PFSK-1 (cell line): ENCODE measurements at regions not wholly inside any gene's neighbourhood (a gene's known extent, or its start where the extent isn't known, plus 50 kb on each side); places are given as distances from the start of the nearest gene placed in this dataset.

ENCODE experiments used
- POLR2AphosphoS5 ChIP-seq: IDR thresholded peaks from 2 replicates; pipeline ENCODE4 v1.6.1; 2012; ENCODE audit warnings: low read depth, mild to moderate bottlenecking, control low read depth, low read length, moderate library complexity
- SIN3A ChIP-seq: IDR thresholded peaks from 2 replicates; pipeline ENCODE4 v1.6.1; 2012; ENCODE audit warnings: mild to moderate bottlenecking, low read length, moderate library complexity, borderline replicate concordance; ENCODE audit not compliant: insufficient read depth
- TAF1 ChIP-seq: IDR thresholded peaks from 2 replicates; pipeline ENCODE4 v1.6.1; 2012; ENCODE audit warnings: low read length, control low read depth, borderline replicate concordance; ENCODE audit not compliant: insufficient read depth
- TF ChIP-seq, protein P1 (sequence below), 2 experiments: IDR thresholded peaks; 2 replicates each; pipeline versions ENCODE4 v1.6.1 to v1.8.0; 2011 to 2012; ENCODE audit warnings: low read depth in 2 of 2, low read length in 2 of 2, control low read depth in 1 of 2, inconsistent platforms in 1 of 2, mild to moderate bottlenecking in 1 of 2, moderate library complexity in 1 of 2; ENCODE audit not compliant: insufficient read depth in 1 of 2

GRCh38 chr3:72127844-72128243, 342.9 kb upstream of the PROK2 start:
- TF ChIP-seq SIN3A, result no peak
- TF ChIP-seq TAF1, result no peak
- no peak for TF ChIP-seq POLR2AphosphoS5
- TF ChIP-seq, protein P1, sequence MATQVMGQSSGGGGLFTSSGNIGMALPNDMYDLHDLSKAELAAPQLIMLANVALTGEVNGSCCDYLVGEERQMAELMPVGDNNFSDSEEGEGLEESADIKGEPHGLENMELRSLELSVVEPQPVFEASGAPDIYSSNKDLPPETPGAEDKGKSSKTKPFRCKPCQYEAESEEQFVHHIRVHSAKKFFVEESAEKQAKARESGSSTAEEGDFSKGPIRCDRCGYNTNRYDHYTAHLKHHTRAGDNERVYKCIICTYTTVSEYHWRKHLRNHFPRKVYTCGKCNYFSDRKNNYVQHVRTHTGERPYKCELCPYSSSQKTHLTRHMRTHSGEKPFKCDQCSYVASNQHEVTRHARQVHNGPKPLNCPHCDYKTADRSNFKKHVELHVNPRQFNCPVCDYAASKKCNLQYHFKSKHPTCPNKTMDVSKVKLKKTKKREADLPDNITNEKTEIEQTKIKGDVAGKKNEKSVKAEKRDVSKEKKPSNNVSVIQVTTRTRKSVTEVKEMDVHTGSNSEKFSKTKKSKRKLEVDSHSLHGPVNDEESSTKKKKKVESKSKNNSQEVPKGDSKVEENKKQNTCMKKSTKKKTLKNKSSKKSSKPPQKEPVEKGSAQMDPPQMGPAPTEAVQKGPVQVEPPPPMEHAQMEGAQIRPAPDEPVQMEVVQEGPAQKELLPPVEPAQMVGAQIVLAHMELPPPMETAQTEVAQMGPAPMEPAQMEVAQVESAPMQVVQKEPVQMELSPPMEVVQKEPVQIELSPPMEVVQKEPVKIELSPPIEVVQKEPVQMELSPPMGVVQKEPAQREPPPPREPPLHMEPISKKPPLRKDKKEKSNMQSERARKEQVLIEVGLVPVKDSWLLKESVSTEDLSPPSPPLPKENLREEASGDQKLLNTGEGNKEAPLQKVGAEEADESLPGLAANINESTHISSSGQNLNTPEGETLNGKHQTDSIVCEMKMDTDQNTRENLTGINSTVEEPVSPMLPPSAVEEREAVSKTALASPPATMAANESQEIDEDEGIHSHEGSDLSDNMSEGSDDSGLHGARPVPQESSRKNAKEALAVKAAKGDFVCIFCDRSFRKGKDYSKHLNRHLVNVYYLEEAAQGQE (IDR thresholded peaks at IDR 0.05; ENCODE audit: insufficient read depth in 1 of 2, low read depth in 2 of 2, low read length in 2 of 2), result no peak
